Loucy (cell line): ENCODE measurements at regions not wholly inside any gene's neighbourhood (a gene's known extent, or its start where the extent isn't known, plus 50 kb on each side); places are given as distances from the start of the nearest gene placed in this dataset.

Experiments
- EZH2phosphoT487 ChIP-seq: fragments of 200-600 bp; IDR thresholded peaks from 2 replicates; pipeline ENCODE4 v1.6.1; 2018; ENCODE audit warnings: antibody characterized with exemption, mild to moderate bottlenecking, moderate library complexity, borderline replicate concordance
- TF ChIP-seq, protein P1 (sequence below): fragments of 200-600 bp; sonication (generic); conservative IDR thresholded peaks from 2 replicates; pipeline ENCODE4 v1.5.1; 2014; ENCODE audit warnings: mild to moderate bottlenecking, antibody characterized with exemption, low read length

DNA sequence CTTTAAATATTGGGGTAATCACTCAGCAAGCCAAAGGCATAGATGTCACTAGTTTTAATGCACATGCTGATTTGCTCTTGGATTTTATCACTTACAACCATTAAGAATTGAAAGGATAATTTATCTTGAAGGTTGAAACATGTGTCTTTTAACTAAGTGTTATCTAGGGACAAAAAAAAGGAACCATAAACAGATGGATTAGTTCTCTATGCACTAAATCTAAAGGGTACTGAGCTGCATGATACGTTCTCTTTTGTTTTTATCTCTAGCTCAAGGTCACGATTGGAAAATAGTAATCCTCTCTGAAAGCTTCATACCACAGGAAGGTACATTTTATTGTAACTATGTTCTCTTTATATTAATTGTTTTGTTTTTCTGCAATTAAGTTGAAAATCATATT, 1426.6 kb downstream of the GRIK2 start:
- TF ChIP-seq, protein P1, sequence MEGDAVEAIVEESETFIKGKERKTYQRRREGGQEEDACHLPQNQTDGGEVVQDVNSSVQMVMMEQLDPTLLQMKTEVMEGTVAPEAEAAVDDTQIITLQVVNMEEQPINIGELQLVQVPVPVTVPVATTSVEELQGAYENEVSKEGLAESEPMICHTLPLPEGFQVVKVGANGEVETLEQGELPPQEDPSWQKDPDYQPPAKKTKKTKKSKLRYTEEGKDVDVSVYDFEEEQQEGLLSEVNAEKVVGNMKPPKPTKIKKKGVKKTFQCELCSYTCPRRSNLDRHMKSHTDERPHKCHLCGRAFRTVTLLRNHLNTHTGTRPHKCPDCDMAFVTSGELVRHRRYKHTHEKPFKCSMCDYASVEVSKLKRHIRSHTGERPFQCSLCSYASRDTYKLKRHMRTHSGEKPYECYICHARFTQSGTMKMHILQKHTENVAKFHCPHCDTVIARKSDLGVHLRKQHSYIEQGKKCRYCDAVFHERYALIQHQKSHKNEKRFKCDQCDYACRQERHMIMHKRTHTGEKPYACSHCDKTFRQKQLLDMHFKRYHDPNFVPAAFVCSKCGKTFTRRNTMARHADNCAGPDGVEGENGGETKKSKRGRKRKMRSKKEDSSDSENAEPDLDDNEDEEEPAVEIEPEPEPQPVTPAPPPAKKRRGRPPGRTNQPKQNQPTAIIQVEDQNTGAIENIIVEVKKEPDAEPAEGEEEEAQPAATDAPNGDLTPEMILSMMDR = no peak
- TF ChIP-seq EZH2phosphoT487 = no peak
